ENCODE measurements at regions not wholly inside any gene's neighbourhood (a gene's known extent, or its start where the extent isn't known, plus 50 kb on each side); places are given as distances from the start of the nearest gene placed in this dataset.

- CTCF ChIA-PET (ENCODE audit: unreplicated experiment) = no interaction called here
These were observed 413.9 kb downstream of the DUSP10 start for GRCh38 chr1:221327954-221328353.

GRCh38 chr1:221328371-221328770, 413.5 kb downstream of the DUSP10 start:
- H3K4me2 ChIP-seq (ENCODE audit: low read length) = no peak overlapping the region
- H3K4me1 ChIP-seq (ENCODE audit: insufficient read depth, low read length, poor library complexity, severe bottlenecking) = no peaks in the 10 kb centered on the region
- no peaks in the 10 kb centered on the region for H3K36me3 ChIP-seq (ENCODE audit: insufficient read depth, low read length)
- H3K9me2 ChIP-seq (ENCODE audit: insufficient read depth, low read length) = no peaks in the 10 kb centered on the region
- H4K20me1 ChIP-seq (ENCODE audit: insufficient read depth, low read length) = no peaks in the 10 kb centered on the region
- no peaks in the 10 kb centered on the region for H3K79me2 ChIP-seq (ENCODE audit: insufficient read depth, low read depth, low read length)
- CTCF ChIA-PET (ENCODE audit: unreplicated experiment) = no interaction called here
- POLR2A ChIA-PET = interaction anchor here (0.5 kb wide), 1 partner anchor 1585 kb away, joined by 4 read pairs; no protein-coding TSS in a partner anchor
- TF ChIP-seq EZH2phosphoT487 (IDR thresholded peaks at IDR 0.05; ENCODE audit: borderline replicate concordance, low read depth, low read length) (no peak), CTCF (conservative IDR thresholded peaks at IDR 0.05; ENCODE audit: low read length) (no peak)
- no TSS peak for BruUV-seq (replicated peaks)
- no peak overlapping the region for H3K4me3 ChIP-seq (ENCODE audit: low read depth, low read length, poor library complexity, severe bottlenecking)
- H3K9me3 ChIP-seq (ENCODE audit: low read length) = no peaks in the 10 kb centered on the region
- no peak overlapping the region for H2AFZ ChIP-seq (ENCODE audit: low read length)
- intact Hi-C loops (cut with micrococcal nuclease; ENCODE audit: unreplicated experiment) = no loop called here
- no peak overlapping the region for H3K27ac ChIP-seq (ENCODE audit: low read depth, low read length, poor library complexity, severe bottlenecking)
- no peak for DNase-seq (ENCODE audit: low spot score)

More at GRCh38 chr1:221327954-221328353, 413.9 kb downstream of the DUSP10 start:
- Histone ChIP-seq H3K9me2 (ENCODE audit: insufficient read depth, low read length) (no peaks in the 10 kb centered on the region), H3K4me3 (ENCODE audit: low read depth, low read length, poor library complexity, severe bottlenecking) (no peak overlapping the region), H3K79me2 (ENCODE audit: insufficient read depth, low read depth, low read length) (no peaks in the 10 kb centered on the region), H3K27ac (ENCODE audit: low read depth, low read length, poor library complexity, severe bottlenecking) (no peak overlapping the region), H3K4me2 (ENCODE audit: low read length) (no peak overlapping the region), H4K20me1 (ENCODE audit: insufficient read depth, low read length) (no peaks in the 10 kb centered on the region), H3K4me1 (ENCODE audit: insufficient read depth, low read length, poor library complexity, severe bottlenecking) (no peaks in the 10 kb centered on the region), H2AFZ (ENCODE audit: low read length) (no peak overlapping the region), H3K36me3 (ENCODE audit: insufficient read depth, low read length) (no peaks in the 10 kb centered on the region), H3K9me3 (ENCODE audit: low read length) (no peaks in the 10 kb centered on the region)
- intact Hi-C loops (cut with micrococcal nuclease; ENCODE audit: unreplicated experiment) = no loop called here
- no TSS peak for BruUV-seq (replicated peaks)
- TF ChIP-seq EZH2phosphoT487 (IDR thresholded peaks at IDR 0.05; ENCODE audit: borderline replicate concordance, low read depth, low read length) (no peak), CTCF (conservative IDR thresholded peaks at IDR 0.05; ENCODE audit: low read length) (no peak)
- POLR2A ChIA-PET = no interaction called here
- DNase-seq (ENCODE audit: low spot score) = no peak

DNA sequence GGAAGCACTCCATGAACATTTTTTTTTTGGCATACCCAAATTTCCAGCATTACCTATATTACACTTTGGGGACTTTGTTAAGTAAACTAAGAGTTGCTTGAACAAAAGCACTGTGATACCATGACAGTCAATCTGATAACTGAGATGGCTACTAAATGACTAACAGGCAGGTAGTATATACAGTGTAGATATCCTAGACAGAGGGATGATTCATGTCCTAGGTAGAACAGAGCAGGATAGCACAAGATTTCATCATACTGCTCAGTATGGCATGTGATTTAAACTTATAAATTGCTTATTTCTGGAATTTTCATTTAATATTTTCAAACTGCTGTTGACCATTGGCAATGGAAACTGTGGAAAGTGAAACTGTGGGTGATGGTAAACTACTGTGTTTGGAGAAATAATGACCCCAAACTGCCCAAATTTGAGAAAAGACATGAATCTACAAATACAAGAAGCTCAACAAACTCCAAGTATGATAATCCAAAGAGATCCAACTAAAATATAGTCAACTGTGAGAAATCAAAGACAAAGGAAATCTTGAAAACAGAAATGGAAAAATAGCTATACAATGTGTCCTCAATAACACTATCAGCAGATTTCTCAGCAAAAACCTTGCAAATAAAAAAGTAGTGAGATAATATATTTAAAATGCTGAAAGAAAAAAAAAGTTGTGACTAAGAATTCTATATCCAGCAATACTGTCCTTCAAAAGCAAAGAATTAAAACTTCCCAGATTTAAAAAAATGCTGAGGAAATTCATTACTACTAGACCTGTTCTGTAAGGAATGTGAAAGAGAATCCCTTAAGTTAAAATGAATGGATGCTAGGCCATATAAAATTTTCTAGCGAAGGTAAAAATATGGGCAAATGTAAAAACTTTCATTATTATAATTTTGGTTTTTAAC, 410.4 kb downstream of the DUSP10 start:
- Histone ChIP-seq H3K36me3 (ENCODE audit: insufficient read depth, low read length) (no peaks in the 10 kb centered on the region), H3K4me1 (ENCODE audit: insufficient read depth, low read length, poor library complexity, severe bottlenecking) (no peaks in the 10 kb centered on the region), H3K79me2 (ENCODE audit: insufficient read depth, low read depth, low read length) (no peaks in the 10 kb centered on the region), H2AFZ (ENCODE audit: low read length) (no peak overlapping the region), H3K4me2 (ENCODE audit: low read length) (no peak overlapping the region), H3K9me3 (ENCODE audit: low read length) (no peaks in the 10 kb centered on the region), H4K20me1 (ENCODE audit: insufficient read depth, low read length) (no peaks in the 10 kb centered on the region), H3K27ac (ENCODE audit: low read depth, low read length, poor library complexity, severe bottlenecking) (no peak overlapping the region), H3K9me2 (ENCODE audit: insufficient read depth, low read length) (no peaks in the 10 kb centered on the region), H3K4me3 (ENCODE audit: low read depth, low read length, poor library complexity, severe bottlenecking) (no peak overlapping the region)
- ChIA-PET CTCF (ENCODE audit: unreplicated experiment) (no interaction called here), POLR2A (no interaction called here)
- no peak for DNase-seq (ENCODE audit: low spot score)
- no peak for TF ChIP-seq CTCF (conservative IDR thresholded peaks at IDR 0.05; ENCODE audit: low read length)
- TF ChIP-seq EZH2phosphoT487 (IDR thresholded peaks at IDR 0.05; ENCODE audit: borderline replicate concordance, low read depth, low read length) = no peak
- BruUV-seq (replicated peaks) = no TSS peak
- intact Hi-C loops (cut with micrococcal nuclease; ENCODE audit: unreplicated experiment) = no loop called here
